ENCODE measurements at regions not wholly inside any gene's neighbourhood (a gene's known extent, or its start where the extent isn't known, plus 50 kb on each side); places are given as distances from the start of the nearest gene placed in this dataset.

- TF ChIP-seq CTCF (IDR thresholded peaks at IDR 0.05) (no peak), POLR2A (IDR thresholded peaks at IDR 0.05) (no peak)
Observed at GRCh38 chr6:80640176-80640575, 533.7 kb downstream of the BCKDHB start.
